A673 (cell line): ENCODE measurements at regions not wholly inside any gene's neighbourhood (a gene's known extent, or its start where the extent isn't known, plus 50 kb on each side); places are given as distances from the start of the nearest gene placed in this dataset.

ENCODE experiments used
- BruUV-seq: library from RNA; stranded (reverse); fragments of 400-500 nt; replicated peaks from 2 replicates; lab custom pipeline; 2021; lab: Mats Ljungman, UMichigan
- CTCF ChIA-PET: fragments of 300-600 bp; sonication (Branson Sonifier 250); formaldehyde crosslinking; loops from one replicate; lab custom pipeline; 2022; ENCODE audit warnings: antibody characterized with exemption; lab: Charles Lee
- POLR2A ChIA-PET: fragments of 300-600 bp; sonication (Branson Sonifier 250); formaldehyde crosslinking; loops from one replicate; lab custom pipeline; 2022; ENCODE audit warnings: antibody characterized with exemption; ENCODE audit not compliant: low non-redundant PET; lab: Charles Lee
- DNase-seq: peaks from one replicate; pipeline ENCODE4 v3.0.0-alpha.2; 2015; ENCODE audit warnings: low spot score
- H3K27ac ChIP-seq: fragments of 200-600 bp; sonication (generic); 2 replicates; pipeline ENCODE4 v1.5.1; 2016; ENCODE audit warnings: mixed run types, low read depth, mild to moderate bottlenecking, mixed read lengths, antibody characterized with exemption, low read length; ENCODE audit not compliant: poor library complexity, severe bottlenecking
- H3K27me3 ChIP-seq: fragments of 200-600 bp; sonication (generic); replicated peaks from 2 replicates; pipeline ENCODE4 v1.6.1; 2017; ENCODE audit warnings: mixed run types, low read depth, mild to moderate bottlenecking, mixed read lengths, antibody characterized with exemption, low read length; ENCODE audit not compliant: insufficient read depth, poor library complexity
- H3K36me3 ChIP-seq: fragments of 200-600 bp; sonication (generic); 2 replicates; pipeline ENCODE4 v1.6.1; 2016; ENCODE audit warnings: mixed run types, mild to moderate bottlenecking, mixed read lengths, antibody characterized with exemption, low read length; ENCODE audit not compliant: insufficient read depth, poor library complexity, severe bottlenecking
- H3K4me1 ChIP-seq: fragments of 200-600 bp; sonication (generic); 2 replicates; pipeline ENCODE4 v1.6.1; 2017; ENCODE audit warnings: mixed run types, mild to moderate bottlenecking, mixed read lengths, antibody characterized with exemption, low read length; ENCODE audit not compliant: insufficient read depth, poor library complexity, severe bottlenecking
- H3K4me3 ChIP-seq: fragments of 200-600 bp; sonication (generic); 2 replicates; pipeline ENCODE4 v1.5.1; 2016; ENCODE audit warnings: low read depth, mixed run types, mild to moderate bottlenecking, mixed read lengths, low read length; ENCODE audit not compliant: poor library complexity, severe bottlenecking
- H3K9me3 ChIP-seq: fragments of 200-600 bp; sonication (generic); 2 replicates; pipeline ENCODE4 v1.6.1; 2016; ENCODE audit warnings: mixed run types, low read depth, mild to moderate bottlenecking, mixed read lengths, antibody characterized with exemption, low read length; ENCODE audit not compliant: poor library complexity, severe bottlenecking
- CTCF ChIP-seq: fragments of 300-800, 200-600 bp; sonication (generic); conservative IDR thresholded peaks from 2 replicates; pipeline ENCODE4 v1.5.1; 2017; ENCODE audit warnings: low read depth, mild to moderate bottlenecking, antibody characterized with exemption, low read length, moderate library complexity, mixed read lengths
- EZH2 ChIP-seq: fragments of 200-600 bp; sonication (generic); IDR thresholded peaks from 2 replicates; pipeline ENCODE4 v1.6.1; 2017; ENCODE audit warnings: borderline replicate concordance, low read depth, mild to moderate bottlenecking, mixed read lengths, antibody characterized with exemption, low read length; ENCODE audit not compliant: poor library complexity, severe bottlenecking
- intact Hi-C: fragments of 100-400 bp; cut with micrococcal nuclease; formaldehyde crosslinking; loops from one replicate; pipeline ENCODE4 v1.10.0; 2022; ENCODE audit not compliant: unreplicated experiment

- POLR2A ChIA-PET: no interaction called here
Observed at GRCh38 chr6:168218785-168219566, 100.6 kb downstream of the DACT2 start.

GRCh38 chr6:168217880-168218537 is 101.6 kb downstream of the DACT2 start:
- no TSS peak for BruUV-seq
- Histone ChIP-seq H3K36me3 (no peaks in the 10 kb centered on the region), H3K4me1 (peaks cover 21% of the 10 kb centered on the region), H3K27me3 (no peaks in the 10 kb centered on the region), H3K27ac (no peak overlapping the region), H3K9me3 (no peaks in the 10 kb centered on the region), H3K4me3 (no peak overlapping the region)
- CTCF ChIA-PET: no interaction called here
- POLR2A ChIA-PET: no interaction called here
- TF ChIP-seq EZH2 (no peak), CTCF (no peak)
- intact Hi-C loops: no loop called here
- DNase-seq: no peak

More at GRCh38 chr6:168218785-168219566, 100.6 kb downstream of the DACT2 start:
- CTCF ChIA-PET: no interaction called here
- Histone ChIP-seq H3K4me3 (no peak overlapping the region), H3K27ac (no peak overlapping the region), H3K36me3 (no peaks in the 10 kb centered on the region), H3K9me3 (no peaks in the 10 kb centered on the region), H3K4me1 (peaks cover 21% of the 10 kb centered on the region), H3K27me3 (no peaks in the 10 kb centered on the region)
- TF ChIP-seq EZH2 (no peak), CTCF (no peak)
- no TSS peak for BruUV-seq
- intact Hi-C loops: no loop called here
- DNase-seq: no peak

GRCh38 chr6:168217216-168217879 is 102.2 kb downstream of the DACT2 start:
- CTCF ChIA-PET: no interaction called here
- no peaks in the 10 kb centered on the region for H3K36me3 ChIP-seq
- no peak for TF ChIP-seq EZH2
- TF ChIP-seq CTCF: no peak

More at GRCh38 chr6:168217216-168217879, 102.2 kb downstream of the DACT2 start:
- Histone ChIP-seq H3K4me1 (peaks cover 21% of the 10 kb centered on the region), H3K27me3 (no peaks in the 10 kb centered on the region), H3K4me3 (no peak overlapping the region), H3K27ac (peak overlapping the region; percentile 11), H3K9me3 (no peaks in the 10 kb centered on the region)
- intact Hi-C loops: no loop called here
- no TSS peak for BruUV-seq
- POLR2A ChIA-PET: no interaction called here
- DNase-seq: no peak
